ENCODE measurements at regions not wholly inside any gene's neighbourhood (a gene's known extent, or its start where the extent isn't known, plus 50 kb on each side); places are given as distances from the start of the nearest gene placed in this dataset.

- no TSS peak for BruUV-seq (replicated peaks)
- no peak overlapping the region for H3K4me3 Mint-ChIP-seq (ENCODE audit: low read depth, unreplicated experiment)
- H3K27me3 Mint-ChIP-seq (ENCODE audit: unreplicated experiment): no peaks in the 10 kb centered on the region
- CTCF ChIA-PET: no interaction called here
- H3K4me1 Mint-ChIP-seq (ENCODE audit: low read depth, unreplicated experiment): peaks cover 34% of the 10 kb centered on the region
- no peak for DNase-seq
- H3K27ac Mint-ChIP-seq (ENCODE audit: unreplicated experiment): no peak overlapping the region
- peaks cover 34% of the 10 kb centered on the region for H3K36me3 Mint-ChIP-seq (ENCODE audit: insufficient read depth, unreplicated experiment)
- intact Hi-C loops (cut with micrococcal nuclease; ENCODE audit: unreplicated experiment): no loop called here
- no peak for TF ChIP-seq CTCF (IDR thresholded peaks at IDR 0.05; ENCODE audit: unreplicated experiment)
- H3K9me3 Mint-ChIP-seq (ENCODE audit: low read depth, unreplicated experiment): no peaks in the 10 kb centered on the region
These were observed 104.8 kb upstream of the SLC45A1 start for GRCh38 chr1:8213136-8213535.

GRCh38 chr1:8212580-8213031 lies 105.3 kb upstream of the SLC45A1 start:
- CTCF ChIA-PET: interaction anchor here (1.1 kb wide), 1 partner anchor 15 kb away, joined by 6 read pairs; no protein-coding TSS in a partner anchor
- no TSS peak for BruUV-seq (replicated peaks)
- Mint-ChIP-seq H3K4me3 (ENCODE audit: low read depth, unreplicated experiment) (no peak overlapping the region), H3K9me3 (ENCODE audit: low read depth, unreplicated experiment) (no peaks in the 10 kb centered on the region), H3K27me3 (ENCODE audit: unreplicated experiment) (no peaks in the 10 kb centered on the region), H3K4me1 (ENCODE audit: low read depth, unreplicated experiment) (peaks cover 34% of the 10 kb centered on the region), H3K36me3 (ENCODE audit: insufficient read depth, unreplicated experiment) (peaks cover 34% of the 10 kb centered on the region), H3K27ac (ENCODE audit: unreplicated experiment) (peak overlapping the region; percentile 91)
- intact Hi-C loops (cut with micrococcal nuclease; ENCODE audit: unreplicated experiment): no loop called here
- DNase-seq: no peak
- TF ChIP-seq CTCF (IDR thresholded peaks at IDR 0.05; ENCODE audit: unreplicated experiment): no peak

- H3K27me3 Mint-ChIP-seq (ENCODE audit: unreplicated experiment): no peaks in the 10 kb centered on the region
- H3K4me1 Mint-ChIP-seq (ENCODE audit: low read depth, unreplicated experiment): peaks cover 34% of the 10 kb centered on the region
- no peaks in the 10 kb centered on the region for H3K9me3 Mint-ChIP-seq (ENCODE audit: low read depth, unreplicated experiment)
- intact Hi-C loops (cut with micrococcal nuclease; ENCODE audit: unreplicated experiment): no loop called here
- DNase-seq: peak; percentile 69
- H3K27ac Mint-ChIP-seq (ENCODE audit: unreplicated experiment): peak overlapping the region; percentile 91
- CTCF ChIA-PET: interaction anchor here (1.1 kb wide), 1 partner anchor 14 kb away, joined by 6 read pairs; no protein-coding TSS in a partner anchor
- no peak for TF ChIP-seq CTCF (IDR thresholded peaks at IDR 0.05; ENCODE audit: unreplicated experiment)
- peaks cover 32% of the 10 kb centered on the region for H3K36me3 Mint-ChIP-seq (ENCODE audit: insufficient read depth, unreplicated experiment)
- BruUV-seq (replicated peaks): no TSS peak
- peak overlapping the region; percentile 37 for H3K4me3 Mint-ChIP-seq (ENCODE audit: low read depth, unreplicated experiment)
These were observed 105.9 kb upstream of the SLC45A1 start for GRCh38 chr1:8211883-8212579.

- H3K4me3 Mint-ChIP-seq (ENCODE audit: low read depth, unreplicated experiment): peak overlapping the region; percentile 37
- peaks cover 26% of the 10 kb centered on the region for H3K36me3 Mint-ChIP-seq (ENCODE audit: insufficient read depth, unreplicated experiment)
- DNase-seq: no peak
- TSS peak; percentile 94 for BruUV-seq (replicated peaks)
- CTCF ChIA-PET: interaction anchor here (0.7 to 1.1 kb wide), 3 partner anchors 14 to 119 kb away, joined by 3 to 7 read pairs (median 6); no protein-coding TSS in a partner anchor
- intact Hi-C loops (cut with micrococcal nuclease; ENCODE audit: unreplicated experiment): no loop called here
- H3K27ac Mint-ChIP-seq (ENCODE audit: unreplicated experiment): peak overlapping the region; percentile 91
- no peaks in the 10 kb centered on the region for H3K27me3 Mint-ChIP-seq (ENCODE audit: unreplicated experiment)
- peaks cover 28% of the 10 kb centered on the region for H3K4me1 Mint-ChIP-seq (ENCODE audit: low read depth, unreplicated experiment)
- no peak for TF ChIP-seq CTCF (IDR thresholded peaks at IDR 0.05; ENCODE audit: unreplicated experiment)
- no peaks in the 10 kb centered on the region for H3K9me3 Mint-ChIP-seq (ENCODE audit: low read depth, unreplicated experiment)
These were observed 106.5 kb upstream of the SLC45A1 start for GRCh38 chr1:8211251-8211882.

All from Calu3 (cell line).